Neural crest cell (in vitro differentiated cells): ENCODE measurements at regions not wholly inside any gene's neighbourhood (a gene's known extent, or its start where the extent isn't known, plus 50 kb on each side); places are given as distances from the start of the nearest gene placed in this dataset.

ENCODE experiments used
- DNase-seq: peaks from one replicate; pipeline ENCODE4 v3.0.0; 2021; ENCODE audit warnings: low read depth, mixed read lengths, low spot score
- H3K27ac Mint-ChIP-seq: one replicate; pipeline ENCODE4 v1.8.0; 2021; ENCODE audit warnings: mild to moderate bottlenecking, mixed read lengths; ENCODE audit not compliant: unreplicated experiment
- H3K27me3 Mint-ChIP-seq: 2 replicates; pipeline ENCODE4 v1.8.0; 2021; ENCODE audit warnings: low read depth, mild to moderate bottlenecking, mixed read lengths
- H3K36me3 Mint-ChIP-seq: 2 replicates; pipeline ENCODE4 v1.8.0; 2021; ENCODE audit warnings: low read depth, mild to moderate bottlenecking, mixed read lengths
- H3K4me1 Mint-ChIP-seq: 2 replicates; pipeline ENCODE4 v1.8.0; 2021; ENCODE audit warnings: mixed read lengths
- H3K4me3 Mint-ChIP-seq: one replicate; pipeline ENCODE4 v1.8.0; 2021; ENCODE audit warnings: mild to moderate bottlenecking, mixed read lengths
- H3K9me3 Mint-ChIP-seq: 2 replicates; pipeline ENCODE4 v1.8.0; 2021; ENCODE audit warnings: mixed read lengths
- TF ChIP-seq, protein P1 (sequence below): fragments of 200-600 bp; sonication (generic); conservative IDR thresholded peaks from 2 replicates; pipeline ENCODE4 v1.5.0; 2021; ENCODE audit warnings: antibody characterized with exemption, mild to moderate bottlenecking

DNA sequence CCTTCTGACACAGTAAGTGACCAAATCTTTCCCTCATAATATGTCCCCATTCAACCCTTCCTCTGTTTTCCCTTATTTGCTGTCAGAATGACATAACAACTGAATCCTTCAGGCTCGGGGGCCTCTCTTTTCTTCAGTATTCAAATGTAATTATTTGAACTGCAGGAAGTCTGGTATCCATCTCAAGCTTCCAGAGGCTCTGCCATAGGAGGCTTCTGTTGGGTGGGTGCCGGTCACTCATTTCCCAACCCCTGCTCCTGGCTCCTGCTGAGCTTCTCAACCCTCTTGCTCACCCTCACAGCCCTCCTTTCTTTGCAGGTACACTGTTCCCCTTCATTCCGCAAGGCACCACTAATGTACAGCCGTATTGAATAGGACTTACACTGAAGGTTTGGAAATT is 151.8 kb upstream of the MAP3K1 start:
- H3K4me1 Mint-ChIP-seq, result peaks cover 12% of the 10 kb centered on the region
- peaks cover 14% of the 10 kb centered on the region for H3K9me3 Mint-ChIP-seq
- H3K27ac Mint-ChIP-seq, result no peak overlapping the region
- no peaks in the 10 kb centered on the region for H3K27me3 Mint-ChIP-seq
- TF ChIP-seq, protein P1, sequence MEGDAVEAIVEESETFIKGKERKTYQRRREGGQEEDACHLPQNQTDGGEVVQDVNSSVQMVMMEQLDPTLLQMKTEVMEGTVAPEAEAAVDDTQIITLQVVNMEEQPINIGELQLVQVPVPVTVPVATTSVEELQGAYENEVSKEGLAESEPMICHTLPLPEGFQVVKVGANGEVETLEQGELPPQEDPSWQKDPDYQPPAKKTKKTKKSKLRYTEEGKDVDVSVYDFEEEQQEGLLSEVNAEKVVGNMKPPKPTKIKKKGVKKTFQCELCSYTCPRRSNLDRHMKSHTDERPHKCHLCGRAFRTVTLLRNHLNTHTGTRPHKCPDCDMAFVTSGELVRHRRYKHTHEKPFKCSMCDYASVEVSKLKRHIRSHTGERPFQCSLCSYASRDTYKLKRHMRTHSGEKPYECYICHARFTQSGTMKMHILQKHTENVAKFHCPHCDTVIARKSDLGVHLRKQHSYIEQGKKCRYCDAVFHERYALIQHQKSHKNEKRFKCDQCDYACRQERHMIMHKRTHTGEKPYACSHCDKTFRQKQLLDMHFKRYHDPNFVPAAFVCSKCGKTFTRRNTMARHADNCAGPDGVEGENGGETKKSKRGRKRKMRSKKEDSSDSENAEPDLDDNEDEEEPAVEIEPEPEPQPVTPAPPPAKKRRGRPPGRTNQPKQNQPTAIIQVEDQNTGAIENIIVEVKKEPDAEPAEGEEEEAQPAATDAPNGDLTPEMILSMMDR, result no peak
- no peaks in the 10 kb centered on the region for H3K36me3 Mint-ChIP-seq
- H3K4me3 Mint-ChIP-seq, result no peak overlapping the region
- DNase-seq, result no peak

DNA sequence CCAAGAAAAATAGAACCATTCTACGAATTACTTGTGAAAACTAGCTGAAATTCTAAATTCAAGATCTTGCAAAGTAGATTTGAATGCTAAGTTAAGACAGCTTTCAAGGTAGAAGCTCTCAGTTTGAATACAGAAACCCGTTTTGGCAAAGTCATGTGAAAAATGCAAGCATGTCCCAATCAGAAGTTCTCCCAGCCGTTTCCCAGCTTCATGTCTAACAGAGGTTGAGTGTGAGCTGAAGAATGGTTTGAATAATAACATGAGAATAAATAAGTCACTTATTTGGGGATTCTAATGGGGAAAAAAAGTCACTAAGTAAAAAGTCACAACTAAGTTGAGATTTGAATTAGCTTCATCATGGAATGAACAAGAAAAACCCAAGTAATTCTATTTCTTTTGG is 152.5 kb upstream of the MAP3K1 start:
- H3K9me3 Mint-ChIP-seq, result peaks cover 14% of the 10 kb centered on the region
- no peak overlapping the region for H3K27ac Mint-ChIP-seq
- no peaks in the 10 kb centered on the region for H3K27me3 Mint-ChIP-seq
- no peak for DNase-seq
- TF ChIP-seq, protein P1, result no peak
- peaks cover 11% of the 10 kb centered on the region for H3K4me1 Mint-ChIP-seq
- no peak overlapping the region for H3K4me3 Mint-ChIP-seq
- H3K36me3 Mint-ChIP-seq, result no peaks in the 10 kb centered on the region

DNA sequence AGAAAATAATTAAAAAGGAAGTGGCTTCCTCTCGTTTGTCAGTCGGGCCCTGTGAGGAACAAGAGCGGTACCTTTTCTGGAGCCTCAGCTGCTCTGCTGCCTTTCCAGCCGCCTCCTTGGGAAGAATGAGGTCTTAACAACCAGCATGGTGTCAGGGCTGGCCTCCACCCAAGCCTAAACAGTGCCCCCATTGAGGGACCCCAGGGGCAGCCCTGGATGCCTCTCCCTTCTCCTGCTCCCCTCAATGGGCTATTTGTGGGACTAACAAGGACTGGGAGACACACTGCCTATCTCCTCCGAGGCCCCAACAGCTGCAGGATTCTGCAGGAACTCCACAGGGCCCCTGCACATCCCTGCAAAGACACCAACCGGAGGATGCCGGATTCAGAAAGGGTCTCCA is 155.4 kb upstream of the MAP3K1 start:
- DNase-seq, result no peak
- Mint-ChIP-seq H3K36me3 (no peaks in the 10 kb centered on the region), H3K9me3 (peaks cover 4% of the 10 kb centered on the region), H3K27me3 (no peaks in the 10 kb centered on the region), H3K4me3 (no peak overlapping the region), H3K27ac (no peak overlapping the region), H3K4me1 (peaks cover 11% of the 10 kb centered on the region)
- TF ChIP-seq, protein P1, result no peak

DNA sequence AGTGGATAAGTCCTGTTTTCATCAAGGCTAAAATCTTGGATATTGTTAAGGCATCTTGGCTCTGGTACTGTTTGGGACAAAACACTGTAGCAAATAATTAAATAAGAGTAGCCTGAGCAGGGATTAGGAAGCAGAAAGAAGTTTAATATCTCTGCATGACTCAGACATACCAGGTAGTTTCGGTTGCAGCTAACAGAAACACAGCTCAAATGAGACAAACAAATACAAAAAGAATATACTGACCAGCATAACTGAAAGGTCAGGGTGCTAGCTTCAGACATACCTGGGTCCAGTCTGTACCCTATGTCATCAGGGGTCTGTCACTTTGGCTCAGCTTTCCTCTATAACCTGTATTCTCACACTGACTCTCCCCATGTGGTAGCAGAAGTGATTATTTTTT is 156.4 kb upstream of the MAP3K1 start:
- Mint-ChIP-seq H3K27ac (no peak overlapping the region), H3K9me3 (no peaks in the 10 kb centered on the region), H3K36me3 (no peaks in the 10 kb centered on the region), H3K4me1 (peaks cover 11% of the 10 kb centered on the region), H3K27me3 (no peaks in the 10 kb centered on the region), H3K4me3 (no peak overlapping the region)
- DNase-seq, result no peak
- TF ChIP-seq, protein P1, result no peak

DNA sequence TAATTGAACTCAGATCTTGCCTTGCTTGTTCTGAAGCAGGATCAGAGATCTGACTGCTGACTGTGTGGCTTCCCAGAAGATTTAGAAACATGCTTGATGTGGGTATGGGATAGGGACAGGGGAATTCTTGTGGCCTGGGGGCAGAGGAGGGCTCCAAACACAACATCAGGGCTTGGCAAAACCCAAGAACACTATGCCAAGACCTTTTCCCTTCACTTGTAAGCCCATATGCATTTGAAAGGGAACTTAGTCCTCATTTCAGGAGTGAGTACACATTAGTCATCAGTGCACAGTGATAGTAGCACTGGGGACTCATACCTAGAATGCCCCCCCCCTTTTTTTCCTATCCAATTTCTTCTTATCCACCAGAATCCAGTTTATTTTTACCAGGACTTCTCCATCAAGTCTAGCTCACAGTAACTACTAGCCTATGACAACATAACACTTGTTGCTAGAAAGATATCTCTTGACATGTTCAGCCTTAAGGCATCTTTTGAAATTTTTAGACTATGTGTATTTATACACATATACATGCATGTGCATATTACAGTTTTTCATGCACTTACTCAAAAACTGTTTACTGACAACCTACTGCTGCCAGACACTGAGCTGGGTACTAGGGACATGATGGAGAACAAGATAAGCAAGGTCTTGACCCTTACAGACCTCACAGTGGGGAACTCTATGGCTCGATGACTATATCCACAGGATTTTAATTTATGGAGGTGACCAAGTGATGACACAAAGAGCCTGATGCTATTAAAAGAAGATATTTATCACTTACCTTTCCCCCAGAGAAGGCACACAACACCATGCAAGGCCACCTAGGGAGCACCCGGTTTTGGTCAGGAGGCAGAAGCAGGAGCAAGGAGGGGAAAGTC is 158.3 kb upstream of the MAP3K1 start:
- Mint-ChIP-seq H3K4me1 (peaks cover 11% of the 10 kb centered on the region), H3K36me3 (no peaks in the 10 kb centered on the region), H3K27me3 (no peaks in the 10 kb centered on the region), H3K9me3 (no peaks in the 10 kb centered on the region), H3K27ac (no peak overlapping the region), H3K4me3 (no peak overlapping the region)
- DNase-seq, result no peak
- TF ChIP-seq, protein P1, result no peak
